Cardiac fibroblast (primary cell): ENCODE measurements at regions not wholly inside any gene's neighbourhood (a gene's known extent, or its start where the extent isn't known, plus 50 kb on each side); places are given as distances from the start of the nearest gene placed in this dataset.

ENCODE experiments used
- DNase-seq, 2 donors: peaks; one replicate each; pipeline versions ENCODE4 v3.0.0 to v3.0.0-alpha.2; 2010; ENCODE audit warnings: low read depth in 2 of 2
- H3K4me3 ChIP-seq, 2 donors: replicated peaks in 1 of 2; 1 replicate in 1 of 2; 2 replicates in 1 of 2; pipeline ENCODE4 v1.5.1; 2011; ENCODE audit warnings: low read depth in 2 of 2, low read length in 2 of 2, mild to moderate bottlenecking in 2 of 2, moderate library complexity in 1 of 2
- CTCF ChIP-seq: IDR thresholded peaks from one replicate; pipeline ENCODE4 v1.5.1; 2011; ENCODE audit warnings: low read depth, mild to moderate bottlenecking, low read length, inconsistent platforms

GRCh38 chr6:103085801-103086200, 1692.3 kb downstream of the GRIK2 start:
- no peak for TF ChIP-seq CTCF
- DNase-seq: no peak
- no peak overlapping the region for H3K4me3 ChIP-seq

- DNase-seq: no peak
- H3K4me3 ChIP-seq: no peak overlapping the region
- no peak for TF ChIP-seq CTCF
Observed at GRCh38 chr6:103081876-103082630, 1688.5 kb downstream of the GRIK2 start.

- no peak for TF ChIP-seq CTCF
- H3K4me3 ChIP-seq: no peak overlapping the region
- DNase-seq: no peak
Observed at GRCh38 chr6:103081126-103081525, 1687.6 kb downstream of the GRIK2 start.

- no peak for TF ChIP-seq CTCF
- no peak overlapping the region for H3K4me3 ChIP-seq
- no peak for DNase-seq
Observed at GRCh38 chr6:103080497-103080896, 1687.0 kb downstream of the GRIK2 start.

- no peak for DNase-seq
- no peak for TF ChIP-seq CTCF
- no peak overlapping the region for H3K4me3 ChIP-seq
Observed at GRCh38 chr6:103079867-103080266, 1686.4 kb downstream of the GRIK2 start.

- no peak for TF ChIP-seq CTCF
- H3K4me3 ChIP-seq: no peak overlapping the region
- DNase-seq: no peak
Observed at GRCh38 chr6:103062136-103062535, 1668.6 kb downstream of the GRIK2 start.

GRCh38 chr6:103047567-103047966, 1654.1 kb downstream of the GRIK2 start:
- TF ChIP-seq CTCF: no peak
- no peak for DNase-seq
- no peak overlapping the region for H3K4me3 ChIP-seq
